ENCODE measurements at regions not wholly inside any gene's neighbourhood (a gene's known extent, or its start where the extent isn't known, plus 50 kb on each side); places are given as distances from the start of the nearest gene placed in this dataset.

DNA sequence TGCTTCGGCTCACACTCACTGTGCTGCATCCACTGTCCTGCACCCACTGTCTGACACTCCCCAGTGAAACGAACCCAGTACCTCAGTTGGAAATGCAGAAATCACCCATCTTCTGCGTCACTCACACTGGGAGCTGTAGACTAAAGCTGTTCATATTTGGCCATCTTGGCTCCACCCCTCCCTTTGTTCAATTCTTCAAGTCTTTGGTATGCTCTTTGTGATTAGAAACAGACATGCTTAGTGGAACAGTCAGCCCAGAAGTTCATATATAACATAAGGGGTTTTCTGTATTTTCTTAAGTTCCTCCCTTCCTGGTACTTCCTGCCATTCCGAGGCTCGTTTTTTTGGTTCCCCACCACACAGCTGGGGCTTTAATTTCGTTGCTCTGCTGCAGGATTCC is 398.5 kb upstream of the DYNLRB2 start:
- TF ChIP-seq, protein P1, sequence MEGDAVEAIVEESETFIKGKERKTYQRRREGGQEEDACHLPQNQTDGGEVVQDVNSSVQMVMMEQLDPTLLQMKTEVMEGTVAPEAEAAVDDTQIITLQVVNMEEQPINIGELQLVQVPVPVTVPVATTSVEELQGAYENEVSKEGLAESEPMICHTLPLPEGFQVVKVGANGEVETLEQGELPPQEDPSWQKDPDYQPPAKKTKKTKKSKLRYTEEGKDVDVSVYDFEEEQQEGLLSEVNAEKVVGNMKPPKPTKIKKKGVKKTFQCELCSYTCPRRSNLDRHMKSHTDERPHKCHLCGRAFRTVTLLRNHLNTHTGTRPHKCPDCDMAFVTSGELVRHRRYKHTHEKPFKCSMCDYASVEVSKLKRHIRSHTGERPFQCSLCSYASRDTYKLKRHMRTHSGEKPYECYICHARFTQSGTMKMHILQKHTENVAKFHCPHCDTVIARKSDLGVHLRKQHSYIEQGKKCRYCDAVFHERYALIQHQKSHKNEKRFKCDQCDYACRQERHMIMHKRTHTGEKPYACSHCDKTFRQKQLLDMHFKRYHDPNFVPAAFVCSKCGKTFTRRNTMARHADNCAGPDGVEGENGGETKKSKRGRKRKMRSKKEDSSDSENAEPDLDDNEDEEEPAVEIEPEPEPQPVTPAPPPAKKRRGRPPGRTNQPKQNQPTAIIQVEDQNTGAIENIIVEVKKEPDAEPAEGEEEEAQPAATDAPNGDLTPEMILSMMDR (IDR thresholded peaks at IDR 0.05; ENCODE audit: insufficient read depth in 1 of 2, low read depth in 1 of 2, low read length in 1 of 2, severe bottlenecking in 1 of 2, unreplicated experiment in 1 of 2), result no peak
- Histone ChIP-seq H3K4me1 (no peaks in the 10 kb centered on the region), H3K9me3 (peaks cover 5% of the 10 kb centered on the region; the same call in 1 of the 2 replicates), H3K27me3 (replicated peaks; ENCODE audit: control insufficient read depth, insufficient read depth, low read length) (no peaks in the 10 kb centered on the region), H3K4me3 (ENCODE audit: low read depth, low read length) (no peak overlapping the region), H3K36me3 (ENCODE audit: control insufficient read depth, insufficient read depth, low read length) (no peaks in the 10 kb centered on the region)
- Mint-ChIP-seq H3K27ac (ENCODE audit: unreplicated experiment) (no peak overlapping the region), H3K9me3 (ENCODE audit: unreplicated experiment) (peaks cover 9% of the 10 kb centered on the region), H3K4me1 (ENCODE audit: low read depth, unreplicated experiment) (no peaks in the 10 kb centered on the region), H3K27me3 (ENCODE audit: insufficient read depth, unreplicated experiment) (no peaks in the 10 kb centered on the region), H3K4me3 (ENCODE audit: unreplicated experiment) (no peak overlapping the region), H3K36me3 (ENCODE audit: insufficient read depth, unreplicated experiment) (no peaks in the 10 kb centered on the region)
- intact Hi-C loops (cut with micrococcal nuclease; ENCODE audit: unreplicated experiment), result no loop called here
- POLR2A ChIA-PET, result no interaction called here
- BruUV-seq (replicated peaks), result no TSS peak
- CTCF ChIA-PET, result no interaction called here
- DNase-seq, result no peak

- intact Hi-C loops (cut with micrococcal nuclease; ENCODE audit: unreplicated experiment), result no loop called here
- no peak overlapping the region for H3K4me3 Mint-ChIP-seq (ENCODE audit: unreplicated experiment)
- H3K27ac Mint-ChIP-seq (ENCODE audit: unreplicated experiment), result no peak overlapping the region
- ChIA-PET POLR2A (no interaction called here), CTCF (no interaction called here)
- H3K36me3 Mint-ChIP-seq (ENCODE audit: insufficient read depth, unreplicated experiment), result no peaks in the 10 kb centered on the region
- no peak for DNase-seq
- H3K4me1 Mint-ChIP-seq (ENCODE audit: low read depth, unreplicated experiment), result no peaks in the 10 kb centered on the region
- H3K27me3 ChIP-seq (replicated peaks; ENCODE audit: control insufficient read depth, insufficient read depth, low read length), result no peaks in the 10 kb centered on the region
- H3K4me3 ChIP-seq (ENCODE audit: low read depth, low read length), result no peak overlapping the region
- H3K9me3 Mint-ChIP-seq (ENCODE audit: unreplicated experiment), result no peaks in the 10 kb centered on the region
- no peaks in the 10 kb centered on the region for H3K4me1 ChIP-seq
- no TSS peak for BruUV-seq (replicated peaks)
- TF ChIP-seq, protein P1 (IDR thresholded peaks at IDR 0.05; ENCODE audit: insufficient read depth in 1 of 2, low read depth in 1 of 2, low read length in 1 of 2, severe bottlenecking in 1 of 2, unreplicated experiment in 1 of 2), result no peak
- H3K9me3 ChIP-seq, result no peaks in the 10 kb centered on the region
- H3K27me3 Mint-ChIP-seq (ENCODE audit: insufficient read depth, unreplicated experiment), result peaks cover 7% of the 10 kb centered on the region
- H3K36me3 ChIP-seq (ENCODE audit: control insufficient read depth, insufficient read depth, low read length), result no peaks in the 10 kb centered on the region
Measured at GRCh38 chr16:80129791-80130190, 411.0 kb upstream of the DYNLRB2 start.

GRCh38 chr16:80125677-80126076 is 415.1 kb upstream of the DYNLRB2 start:
- intact Hi-C loops (cut with micrococcal nuclease; ENCODE audit: unreplicated experiment), result no loop called here
- H3K27me3 Mint-ChIP-seq (ENCODE audit: insufficient read depth, unreplicated experiment), result no peaks in the 10 kb centered on the region

More at GRCh38 chr16:80125677-80126076, 415.1 kb upstream of the DYNLRB2 start:
- Mint-ChIP-seq H3K27ac (ENCODE audit: unreplicated experiment) (no peak overlapping the region), H3K4me3 (ENCODE audit: unreplicated experiment) (no peak overlapping the region), H3K4me1 (ENCODE audit: low read depth, unreplicated experiment) (no peaks in the 10 kb centered on the region), H3K9me3 (ENCODE audit: unreplicated experiment) (no peaks in the 10 kb centered on the region), H3K36me3 (ENCODE audit: insufficient read depth, unreplicated experiment) (no peaks in the 10 kb centered on the region)
- no peak overlapping the region for H3K4me3 ChIP-seq (ENCODE audit: low read depth, low read length)
- ChIA-PET POLR2A (no interaction called here), CTCF (no interaction called here)
- no peaks in the 10 kb centered on the region for H3K4me1 ChIP-seq
- H3K36me3 ChIP-seq (ENCODE audit: control insufficient read depth, insufficient read depth, low read length), result no peaks in the 10 kb centered on the region
- no TSS peak for BruUV-seq (replicated peaks)
- no peaks in the 10 kb centered on the region for H3K9me3 ChIP-seq
- no peak for DNase-seq
- H3K27me3 ChIP-seq (replicated peaks; ENCODE audit: control insufficient read depth, insufficient read depth, low read length), result no peaks in the 10 kb centered on the region
- TF ChIP-seq, protein P1 (IDR thresholded peaks at IDR 0.05; ENCODE audit: insufficient read depth in 1 of 2, low read depth in 1 of 2, low read length in 1 of 2, severe bottlenecking in 1 of 2, unreplicated experiment in 1 of 2), result no peak

All from Caco-2 (cell line).